HepG2 (cell line): ENCODE measurements at regions not wholly inside any gene's neighbourhood (a gene's known extent, or its start where the extent isn't known, plus 50 kb on each side); places are given as distances from the start of the nearest gene placed in this dataset.

Source experiments
- EP300 ChIP-seq, 3 experiments: sonication (generic) in 1 of 3; formaldehyde crosslinking in 1 of 3; IDR thresholded peaks; 2 replicates each; pipeline versions ENCODE4 v1.5.1 to v1.6.1; 2011 to 2020; ENCODE audit warnings: low read depth in 2 of 3, low read length in 2 of 3, borderline replicate concordance in 1 of 3, improper control_type of control experiment in 1 of 3, mild to moderate bottlenecking in 1 of 3, missing genetic modification reagents in 1 of 3, moderate library complexity in 1 of 3
- ETV5 ChIP-seq: IDR thresholded peaks from 2 replicates; pipeline ENCODE4 v1.6.1; 2018; ENCODE audit warnings: missing biosample characterization, missing genetic modification reagents, inconsistent platforms, borderline replicate concordance
- SP1 ChIP-seq, 2 experiments: fragments of 450-650 bp in 1 of 2; sonication (generic) in 1 of 2; formaldehyde crosslinking in 1 of 2; IDR thresholded peaks; 2 replicates each; pipeline versions ENCODE4 v1.4.0 to v1.6.1; 2016 to 2020; ENCODE audit warnings: missing genetic modification reagents in 1 of 2
- TRAFD1 ChIP-seq: sonication (generic); formaldehyde crosslinking; IDR thresholded peaks from 2 replicates; pipeline ENCODE4 v1.5.1; 2020; ENCODE audit warnings: missing genetic modification reagents, mild to moderate bottlenecking, borderline replicate concordance
- ZC3H4 ChIP-seq: sonication (generic); formaldehyde crosslinking; IDR thresholded peaks from 2 replicates; pipeline ENCODE4 v1.4.0; 2020; ENCODE audit warnings: missing genetic modification reagents, borderline replicate concordance
- ZMYM4 ChIP-seq: sonication (generic); formaldehyde crosslinking; IDR thresholded peaks from 2 replicates; pipeline ENCODE4 v1.8.1; 2023; ENCODE audit warnings: mild to moderate bottlenecking, missing genetic modification reagents
- ZNF121 ChIP-seq: sonication (generic); formaldehyde crosslinking; IDR thresholded peaks from 2 replicates; pipeline ENCODE4 v1.5.0; 2020; ENCODE audit warnings: mild to moderate bottlenecking, missing genetic modification reagents
- ZNF564 ChIP-seq: sonication (generic); formaldehyde crosslinking; IDR thresholded peaks from 2 replicates; pipeline ENCODE4 v1.8.1; 2023; ENCODE audit warnings: mild to moderate bottlenecking, missing genetic modification reagents
- ZNF720 ChIP-seq: sonication (generic); formaldehyde crosslinking; IDR thresholded peaks from 2 replicates; pipeline ENCODE4 v1.4.0; 2020; ENCODE audit warnings: missing genetic modification reagents
- ZNF737 ChIP-seq: sonication (generic); formaldehyde crosslinking; IDR thresholded peaks from 2 replicates; pipeline ENCODE4 v1.5.0; 2020; ENCODE audit warnings: missing genetic modification reagents, mild to moderate bottlenecking, borderline replicate concordance
- TF ChIP-seq, protein P1 (sequence below): IDR thresholded peaks from 2 replicates; pipeline ENCODE4 v1.4.0; 2020; ENCODE audit warnings: mild to moderate bottlenecking, missing genetic modification reagents
- TF ChIP-seq, protein P2 (sequence below): sonication (generic); formaldehyde crosslinking; IDR thresholded peaks from 2 replicates; pipeline ENCODE4 v1.4.0; 2020; ENCODE audit warnings: low read depth, missing genetic modification reagents
- TF ChIP-seq, protein P3 (sequence below): IDR thresholded peaks from 2 replicates; pipeline ENCODE4 v1.6.1; 2018; ENCODE audit warnings: missing genetic modification reagents
- TF ChIP-seq, protein P4 (sequence below): sonication (generic); formaldehyde crosslinking; IDR thresholded peaks from 2 replicates; pipeline ENCODE4 v1.8.1; 2023; ENCODE audit warnings: mild to moderate bottlenecking, inconsistent platforms, moderate library complexity, missing genetic modification reagents, borderline replicate concordance

- no peak for TF ChIP-seq ETV5 (CRISPR knock-in tag)
- TF ChIP-seq, protein P1, sequence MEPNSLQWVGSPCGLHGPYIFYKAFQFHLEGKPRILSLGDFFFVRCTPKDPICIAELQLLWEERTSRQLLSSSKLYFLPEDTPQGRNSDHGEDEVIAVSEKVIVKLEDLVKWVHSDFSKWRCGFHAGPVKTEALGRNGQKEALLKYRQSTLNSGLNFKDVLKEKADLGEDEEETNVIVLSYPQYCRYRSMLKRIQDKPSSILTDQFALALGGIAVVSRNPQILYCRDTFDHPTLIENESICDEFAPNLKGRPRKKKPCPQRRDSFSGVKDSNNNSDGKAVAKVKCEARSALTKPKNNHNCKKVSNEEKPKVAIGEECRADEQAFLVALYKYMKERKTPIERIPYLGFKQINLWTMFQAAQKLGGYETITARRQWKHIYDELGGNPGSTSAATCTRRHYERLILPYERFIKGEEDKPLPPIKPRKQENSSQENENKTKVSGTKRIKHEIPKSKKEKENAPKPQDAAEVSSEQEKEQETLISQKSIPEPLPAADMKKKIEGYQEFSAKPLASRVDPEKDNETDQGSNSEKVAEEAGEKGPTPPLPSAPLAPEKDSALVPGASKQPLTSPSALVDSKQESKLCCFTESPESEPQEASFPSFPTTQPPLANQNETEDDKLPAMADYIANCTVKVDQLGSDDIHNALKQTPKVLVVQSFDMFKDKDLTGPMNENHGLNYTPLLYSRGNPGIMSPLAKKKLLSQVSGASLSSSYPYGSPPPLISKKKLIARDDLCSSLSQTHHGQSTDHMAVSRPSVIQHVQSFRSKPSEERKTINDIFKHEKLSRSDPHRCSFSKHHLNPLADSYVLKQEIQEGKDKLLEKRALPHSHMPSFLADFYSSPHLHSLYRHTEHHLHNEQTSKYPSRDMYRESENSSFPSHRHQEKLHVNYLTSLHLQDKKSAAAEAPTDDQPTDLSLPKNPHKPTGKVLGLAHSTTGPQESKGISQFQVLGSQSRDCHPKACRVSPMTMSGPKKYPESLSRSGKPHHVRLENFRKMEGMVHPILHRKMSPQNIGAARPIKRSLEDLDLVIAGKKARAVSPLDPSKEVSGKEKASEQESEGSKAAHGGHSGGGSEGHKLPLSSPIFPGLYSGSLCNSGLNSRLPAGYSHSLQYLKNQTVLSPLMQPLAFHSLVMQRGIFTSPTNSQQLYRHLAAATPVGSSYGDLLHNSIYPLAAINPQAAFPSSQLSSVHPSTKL (CRISPR knock-in tag), result peak; percentile 19; the same call in 1 of the 2 replicates
- TF ChIP-seq, protein P2, sequence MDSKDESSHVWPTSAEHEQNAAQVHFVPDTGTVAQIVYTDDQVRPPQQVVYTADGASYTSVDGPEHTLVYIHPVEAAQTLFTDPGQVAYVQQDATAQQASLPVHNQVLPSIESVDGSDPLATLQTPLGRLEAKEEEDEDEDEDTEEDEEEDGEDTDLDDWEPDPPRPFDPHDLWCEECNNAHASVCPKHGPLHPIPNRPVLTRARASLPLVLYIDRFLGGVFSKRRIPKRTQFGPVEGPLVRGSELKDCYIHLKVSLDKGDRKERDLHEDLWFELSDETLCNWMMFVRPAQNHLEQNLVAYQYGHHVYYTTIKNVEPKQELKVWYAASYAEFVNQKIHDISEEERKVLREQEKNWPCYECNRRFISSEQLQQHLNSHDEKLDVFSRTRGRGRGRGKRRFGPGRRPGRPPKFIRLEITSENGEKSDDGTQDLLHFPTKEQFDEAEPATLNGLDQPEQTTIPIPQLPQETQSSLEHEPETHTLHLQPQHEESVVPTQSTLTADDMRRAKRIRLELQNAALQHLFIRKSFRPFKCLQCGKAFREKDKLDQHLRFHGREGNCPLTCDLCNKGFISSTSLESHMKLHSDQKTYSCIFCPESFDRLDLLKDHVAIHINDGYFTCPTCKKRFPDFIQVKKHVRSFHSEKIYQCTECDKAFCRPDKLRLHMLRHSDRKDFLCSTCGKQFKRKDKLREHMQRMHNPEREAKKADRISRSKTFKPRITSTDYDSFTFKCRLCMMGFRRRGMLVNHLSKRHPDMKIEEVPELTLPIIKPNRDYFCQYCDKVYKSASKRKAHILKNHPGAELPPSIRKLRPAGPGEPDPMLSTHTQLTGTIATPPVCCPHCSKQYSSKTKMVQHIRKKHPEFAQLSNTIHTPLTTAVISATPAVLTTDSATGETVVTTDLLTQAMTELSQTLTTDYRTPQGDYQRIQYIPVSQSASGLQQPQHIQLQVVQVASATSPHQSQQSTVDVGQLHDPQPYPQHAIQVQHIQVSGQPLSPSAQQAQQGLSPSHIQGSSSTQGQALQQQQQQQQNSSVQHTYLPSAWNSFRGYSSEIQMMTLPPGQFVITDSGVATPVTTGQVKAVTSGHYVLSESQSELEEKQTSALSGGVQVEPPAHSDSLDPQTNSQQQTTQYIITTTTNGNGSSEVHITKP (CRISPR knock-in tag), result 0 out of 2 replicates have a peak, but pooled peaks have one; percentile 48
- TF ChIP-seq, protein P3, sequence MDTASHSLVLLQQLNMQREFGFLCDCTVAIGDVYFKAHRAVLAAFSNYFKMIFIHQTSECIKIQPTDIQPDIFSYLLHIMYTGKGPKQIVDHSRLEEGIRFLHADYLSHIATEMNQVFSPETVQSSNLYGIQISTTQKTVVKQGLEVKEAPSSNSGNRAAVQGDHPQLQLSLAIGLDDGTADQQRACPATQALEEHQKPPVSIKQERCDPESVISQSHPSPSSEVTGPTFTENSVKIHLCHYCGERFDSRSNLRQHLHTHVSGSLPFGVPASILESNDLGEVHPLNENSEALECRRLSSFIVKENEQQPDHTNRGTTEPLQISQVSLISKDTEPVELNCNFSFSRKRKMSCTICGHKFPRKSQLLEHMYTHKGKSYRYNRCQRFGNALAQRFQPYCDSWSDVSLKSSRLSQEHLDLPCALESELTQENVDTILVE (CRISPR knock-in tag), result 0 out of 2 replicates have a peak, but pooled peaks have one; percentile 21
- 0 out of 4 replicates have a peak, but pooled peaks of 1 of the 2 experiments have one; percentile 8 for TF ChIP-seq EP300 (IDR thresholded peaks at IDR 0.05; ENCODE audit: low read depth in 2 of 2, low read length in 2 of 2)
- TF ChIP-seq EP300 (CRISPR knock-in tag; IDR thresholded peaks at IDR 0.05; ENCODE audit: borderline replicate concordance), result no peak
- no peak for TF ChIP-seq ZNF564 (CRISPR knock-in tag)
- TF ChIP-seq, protein P4, sequence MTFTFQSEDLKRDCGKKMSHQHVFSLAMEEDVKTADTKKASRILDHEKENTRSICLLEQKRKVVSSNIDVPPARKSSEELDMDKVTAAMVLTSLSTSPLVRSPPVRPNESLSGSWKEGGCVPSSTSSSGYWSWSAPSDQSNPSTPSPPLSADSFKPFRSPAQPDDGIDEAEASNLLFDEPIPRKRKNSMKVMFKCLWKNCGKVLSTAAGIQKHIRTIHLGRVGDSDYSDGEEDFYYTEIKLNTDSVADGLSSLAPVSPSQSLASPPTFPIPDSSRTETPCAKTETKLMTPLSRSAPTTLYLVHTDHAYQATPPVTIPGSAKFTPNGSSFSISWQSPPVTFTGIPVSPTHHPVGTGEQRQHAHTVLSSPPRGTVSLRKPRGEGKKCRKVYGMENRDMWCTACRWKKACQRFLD (CRISPR knock-in tag), result no peak
- TF ChIP-seq SP1 (IDR thresholded peaks at IDR 0.05), result no peak
- TF ChIP-seq SP1 (CRISPR knock-in tag; IDR thresholded peaks at IDR 0.05), result no peak
- no peak for TF ChIP-seq ZNF121 (CRISPR knock-in tag)
- no peak for TF ChIP-seq ZC3H4 (CRISPR knock-in tag)
- no peak for TF ChIP-seq TRAFD1
- peak; percentile 50; the same call in 1 of the 2 replicates for TF ChIP-seq ZMYM4
- no peak for TF ChIP-seq ZNF720 (CRISPR knock-in tag)
- no peak for TF ChIP-seq ZNF737 (CRISPR knock-in tag)
These were observed 172.8 kb downstream of the RDH14 start (continued) for GRCh38 chr2:18387441-18388206.
